DND-41 (cell line): ENCODE measurements at regions not wholly inside any gene's neighbourhood (a gene's known extent, or its start where the extent isn't known, plus 50 kb on each side); places are given as distances from the start of the nearest gene placed in this dataset.

ENCODE experiments used
- ATAC-seq: fragments of 200-7000 bp; cut with Tn5 transposase; 3 replicates; pipeline ENCODE4 v1.9.1; 2021; ENCODE audit warnings: low read depth; ENCODE audit not compliant: insufficient read depth
- DNase-seq: peaks from one replicate; pipeline ENCODE4 v3.0.0-alpha.2; 2020
- H2AFZ ChIP-seq: 2 replicates; pipeline ENCODE4 v1.6.0; 2012; ENCODE audit warnings: low read depth, low read length
- H3K27ac ChIP-seq: 2 replicates; pipeline ENCODE4 v1.5.1; 2012; ENCODE audit warnings: low read length, inconsistent platforms
- H3K27me3 ChIP-seq: fragments of 200-600 bp; sonication (generic); 2 replicates; pipeline ENCODE4 v1.6.0; 2012; ENCODE audit warnings: low read length, mild to moderate bottlenecking, inconsistent platforms; ENCODE audit not compliant: insufficient read depth, poor library complexity
- H3K36me3 ChIP-seq: 2 replicates; pipeline ENCODE4 v1.5.1; 2012; ENCODE audit warnings: low read length, inconsistent platforms; ENCODE audit not compliant: insufficient read depth
- H3K4me1 ChIP-seq: 2 replicates; pipeline ENCODE4 v1.5.1; 2012; ENCODE audit warnings: mild to moderate bottlenecking, low read length; ENCODE audit not compliant: insufficient read depth
- H3K4me2 ChIP-seq: 2 replicates; pipeline ENCODE4 v1.6.0; 2012; ENCODE audit warnings: mild to moderate bottlenecking, moderate library complexity, low read length, inconsistent platforms; ENCODE audit not compliant: insufficient read depth
- H3K4me3 ChIP-seq, 2 experiments: fragments of 200-600 bp in 1 of 2; shearing (Covaris generic) in 1 of 2; 2 replicates each; pipeline ENCODE4 v1.5.1; 2012 to 2016; ENCODE audit warnings: inconsistent platforms in 2 of 2, low read length in 2 of 2, mild to moderate bottlenecking in 2 of 2, low read depth in 1 of 2, moderate library complexity in 1 of 2
- H3K79me2 ChIP-seq: 2 replicates; pipeline ENCODE4 v1.6.0; 2012; ENCODE audit warnings: low read length, inconsistent platforms; ENCODE audit not compliant: insufficient read depth
- H3K9ac ChIP-seq: 2 replicates; pipeline ENCODE4 v1.6.0; 2012; ENCODE audit warnings: low read depth, mild to moderate bottlenecking, inconsistent platforms, low read length, moderate library complexity
- H3K9me3 ChIP-seq: 2 replicates; pipeline ENCODE4 v1.5.1; 2012; ENCODE audit warnings: low read length, moderate library complexity, mild to moderate bottlenecking, inconsistent platforms; ENCODE audit not compliant: insufficient read depth, severe bottlenecking
- H4K20me1 ChIP-seq: 2 replicates; pipeline ENCODE4 v1.6.0; 2012; ENCODE audit warnings: low read length; ENCODE audit not compliant: insufficient read depth
- CTCF ChIP-seq: IDR thresholded peaks from 2 replicates; pipeline ENCODE4 v1.5.1; 2012; ENCODE audit warnings: borderline replicate concordance, low read length, moderate library complexity, mild to moderate bottlenecking; ENCODE audit not compliant: poor library complexity, severe bottlenecking; ENCODE audit errors: extremely low read depth
- EZH2 ChIP-seq: IDR thresholded peaks from 3 replicates; pipeline ENCODE4 v1.6.1; 2012; ENCODE audit warnings: borderline replicate concordance, low read depth, mild to moderate bottlenecking, moderate library complexity, low read length, inconsistent platforms; ENCODE audit not compliant: severe bottlenecking

- H4K20me1 ChIP-seq, result no peaks in the 10 kb centered on the region
- H3K9me3 ChIP-seq, result no peaks in the 10 kb centered on the region
- no peak overlapping the region for H3K4me3 ChIP-seq
- H3K9ac ChIP-seq, result no peak overlapping the region
- H3K79me2 ChIP-seq, result no peaks in the 10 kb centered on the region
- no peak overlapping the region for H3K4me2 ChIP-seq
- H2AFZ ChIP-seq, result no peak overlapping the region
- H3K27ac ChIP-seq, result no peak overlapping the region
- H3K36me3 ChIP-seq, result no peaks in the 10 kb centered on the region
- TF ChIP-seq EZH2 (no peak), CTCF (no peak)
- H3K4me1 ChIP-seq, result no peaks in the 10 kb centered on the region
- ATAC-seq, result no peak
- no peak for DNase-seq
- H3K27me3 ChIP-seq, result no peaks in the 10 kb centered on the region
These were observed 61.5 kb upstream of the SETMAR start for GRCh38 chr3:4241595-4242170.

GRCh38 chr3:4245671-4246070, 57.5 kb upstream of the SETMAR start:
- TF ChIP-seq CTCF, result no peak
- TF ChIP-seq EZH2, result no peak
- Histone ChIP-seq H3K4me2 (no peak overlapping the region), H3K27ac (no peak overlapping the region), H4K20me1 (no peaks in the 10 kb centered on the region), H3K36me3 (no peaks in the 10 kb centered on the region), H3K4me1 (no peaks in the 10 kb centered on the region), H3K79me2 (no peaks in the 10 kb centered on the region), H3K9ac (no peak overlapping the region), H3K4me3 (no peak overlapping the region), H3K9me3 (no peaks in the 10 kb centered on the region), H3K27me3 (no peaks in the 10 kb centered on the region), H2AFZ (no peak overlapping the region)
- ATAC-seq (no peak), DNase-seq (no peak)

GRCh38 chr3:4247391-4247790, 55.8 kb upstream of the SETMAR start:
- Histone ChIP-seq H3K4me3 (no peak overlapping the region), H2AFZ (no peak overlapping the region), H3K27me3 (no peaks in the 10 kb centered on the region), H3K79me2 (no peaks in the 10 kb centered on the region), H3K4me1 (no peaks in the 10 kb centered on the region), H4K20me1 (no peaks in the 10 kb centered on the region), H3K36me3 (no peaks in the 10 kb centered on the region), H3K4me2 (no peak overlapping the region), H3K9me3 (no peaks in the 10 kb centered on the region), H3K9ac (no peak overlapping the region), H3K27ac (no peak overlapping the region)
- DNase-seq (no peak), ATAC-seq (no peak)
- no peak for TF ChIP-seq EZH2
- TF ChIP-seq CTCF, result no peak

GRCh38 chr3:4250064-4250463, 53.1 kb upstream of the SETMAR start:
- no peaks in the 10 kb centered on the region for H3K4me1 ChIP-seq
- H3K9ac ChIP-seq, result no peak overlapping the region
- H3K27me3 ChIP-seq, result no peaks in the 10 kb centered on the region
- H3K4me3 ChIP-seq, result no peak overlapping the region
- no peak for TF ChIP-seq CTCF
- no peak for DNase-seq
- H3K9me3 ChIP-seq, result no peaks in the 10 kb centered on the region
- no peak overlapping the region for H3K4me2 ChIP-seq
- no peak overlapping the region for H3K27ac ChIP-seq
- H2AFZ ChIP-seq, result no peak overlapping the region
- no peaks in the 10 kb centered on the region for H4K20me1 ChIP-seq
- no peak for ATAC-seq
- no peaks in the 10 kb centered on the region for H3K79me2 ChIP-seq
- no peaks in the 10 kb centered on the region for H3K36me3 ChIP-seq
